WTC11 (cell line): ENCODE measurements at regions not wholly inside any gene's neighbourhood (a gene's known extent, or its start where the extent isn't known, plus 50 kb on each side); places are given as distances from the start of the nearest gene placed in this dataset.

Experiments used
- AR ChIP-seq: fragments of 250-450 bp; sonication (Bioruptor Pico); IDR thresholded peaks from 2 replicates; pipeline ENCODE4 v1.9.0; 2021; ENCODE audit warnings: mild to moderate bottlenecking
- CREM ChIP-seq: sonication (generic); formaldehyde crosslinking; IDR thresholded peaks from 2 replicates; pipeline ENCODE4 v1.8.1; 2022; ENCODE audit warnings: mild to moderate bottlenecking, missing genetic modification reagents, moderate library complexity
- CTCF ChIP-seq: fragments of 200-600 bp; IDR thresholded peaks from 2 replicates; pipeline ENCODE4 v1.8.0; 2022; ENCODE audit warnings: antibody characterized with exemption
- NR2C2 ChIP-seq: sonication (generic); formaldehyde crosslinking; IDR thresholded peaks from 2 replicates; pipeline ENCODE4 v1.8.0; 2022; ENCODE audit warnings: mild to moderate bottlenecking, missing genetic modification reagents
- USF1 ChIP-seq: sonication (generic); formaldehyde crosslinking; IDR thresholded peaks from 2 replicates; pipeline ENCODE4 v1.8.0; 2022; ENCODE audit warnings: mild to moderate bottlenecking, missing genetic modification reagents
- ZNF423 ChIP-seq: fragments of 250-450 bp; sonication (Bioruptor Pico); IDR thresholded peaks from 2 replicates; pipeline ENCODE4 v2.1.2; 2022; ENCODE audit warnings: mild to moderate bottlenecking, moderate library complexity

- TF ChIP-seq AR (CRISPR knock-in tag): no peak
- TF ChIP-seq CREM (CRISPR knock-in tag): no peak
- TF ChIP-seq CTCF: no peak
- no peak for TF ChIP-seq ZNF423 (CRISPR knock-in tag)
- no peak for TF ChIP-seq NR2C2 (CRISPR knock-in tag)
- no peak for TF ChIP-seq USF1 (CRISPR knock-in tag)
These were observed 179.2 kb downstream of the EMP1 start for GRCh38 chr12:13375583-13376345.
